GM21515 (cell line): ENCODE measurements at regions not wholly inside any gene's neighbourhood (a gene's known extent, or its start where the extent isn't known, plus 50 kb on each side); places are given as distances from the start of the nearest gene placed in this dataset.

ENCODE experiments used
- ATAC-seq: cut with Tn5 transposase; IDR thresholded peaks from one replicate; pipeline ENCODE4 v1.9.1; 2021; ENCODE audit not compliant: unreplicated experiment

DNA sequence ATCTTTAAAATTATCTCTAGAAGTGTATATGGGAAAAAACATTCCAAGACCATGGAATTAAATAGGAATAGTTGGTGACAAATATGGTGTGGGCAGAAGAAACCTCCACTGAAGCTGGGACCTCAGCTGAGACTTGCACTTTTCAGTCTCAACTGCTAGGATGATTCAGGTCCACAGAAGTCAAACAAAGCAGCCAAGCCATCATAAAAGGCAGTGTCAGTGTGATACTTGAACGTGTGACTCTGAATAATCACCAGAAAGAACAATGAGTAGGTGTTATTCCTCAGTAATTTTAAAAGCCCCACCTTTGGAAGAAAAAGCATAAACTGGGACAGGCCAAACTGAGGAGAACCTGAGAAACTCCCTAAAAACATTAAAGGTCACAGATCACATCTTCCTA is 90.7 kb downstream of the ZNF281 start:
- ATAC-seq: no peak

DNA sequence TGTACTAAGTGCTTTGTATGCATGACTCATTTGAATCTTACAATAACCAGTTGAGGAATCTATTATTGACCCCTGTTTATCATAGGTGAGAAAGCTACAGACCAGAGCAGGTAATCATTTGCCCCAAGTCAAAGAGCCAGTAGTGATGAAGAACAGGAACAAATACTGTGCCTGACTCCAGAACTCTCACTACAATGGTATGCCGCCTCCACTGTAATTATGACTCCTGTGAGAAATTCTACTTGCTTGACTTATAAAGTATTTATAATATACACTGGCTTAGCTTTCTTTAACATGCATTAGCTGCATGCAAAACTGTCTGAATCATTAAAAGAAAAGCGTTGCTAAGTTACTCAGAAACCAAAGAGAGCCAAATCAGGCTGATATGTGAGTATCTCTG is 92.6 kb downstream of the ZNF281 start:
- no peak for ATAC-seq

- ATAC-seq: no peak
These were observed 93.6 kb downstream of the ZNF281 start for GRCh38 chr1:200316148-200316803.

- ATAC-seq: no peak
These were observed 95.6 kb downstream of the ZNF281 start for GRCh38 chr1:200314085-200314750.

DNA sequence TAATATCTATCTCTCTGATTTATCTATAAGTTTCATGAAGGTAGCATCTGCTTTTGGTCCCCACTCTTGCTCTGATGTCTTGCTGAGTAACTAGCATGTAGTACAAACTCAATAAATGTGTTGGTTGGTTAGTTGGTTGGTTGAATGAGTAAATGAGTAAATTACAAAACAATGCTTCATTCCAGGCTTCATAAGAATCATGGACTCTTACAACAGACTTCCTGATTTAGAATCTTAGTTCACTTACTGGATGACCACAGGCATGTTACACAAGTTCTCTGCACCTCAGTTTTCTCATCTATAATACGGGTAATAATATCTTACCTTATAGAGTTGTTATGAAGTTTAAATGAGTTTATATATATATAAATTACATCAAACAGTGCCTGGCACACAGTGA is 98.6 kb downstream of the ZNF281 start:
- no peak for ATAC-seq

DNA sequence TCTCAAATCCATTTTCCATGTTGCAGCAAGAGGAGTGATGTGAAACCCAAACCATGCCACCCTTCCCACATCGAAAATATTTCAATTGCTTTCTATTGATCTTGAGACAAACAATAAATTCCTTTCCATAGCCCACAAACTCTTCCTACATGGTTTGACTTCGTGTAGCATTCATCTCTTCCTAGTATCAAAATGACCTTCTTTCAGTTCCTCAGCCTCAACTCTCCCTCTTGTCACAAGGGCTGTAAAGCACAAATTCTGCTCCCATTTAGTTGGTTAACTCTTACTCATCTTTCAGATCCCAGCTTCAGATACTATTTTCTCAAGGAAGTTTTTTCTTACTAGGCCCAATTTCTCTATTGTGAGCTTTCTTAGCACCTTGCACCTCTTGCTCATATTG is 99.0 kb downstream of the ZNF281 start:
- no peak for ATAC-seq

GRCh38 chr1:200307755-200308066 is 102.1 kb downstream of the ZNF281 start:
- ATAC-seq: no peak

GRCh38 chr1:200306944-200307754 is 102.7 kb downstream of the ZNF281 start:
- peak; percentile 51 for ATAC-seq

DNA sequence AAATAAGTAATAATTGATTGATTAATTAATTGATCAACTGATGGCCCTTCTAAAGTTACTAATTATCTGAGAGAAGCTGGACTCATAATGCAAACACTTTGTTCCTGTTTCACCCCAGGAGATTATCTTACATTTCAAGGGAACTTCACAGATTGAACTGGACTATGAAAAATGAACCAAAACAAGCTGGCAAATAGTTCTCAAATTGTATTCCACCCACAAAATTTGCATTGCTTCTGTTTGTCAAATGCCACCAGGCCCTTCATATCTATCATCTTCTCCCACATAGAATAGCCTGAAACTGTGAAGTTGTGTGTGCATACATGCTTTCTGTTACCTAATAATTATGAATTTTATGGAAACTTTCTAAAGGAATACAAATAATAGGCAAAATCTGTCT is 104.0 kb downstream of the ZNF281 start:
- ATAC-seq: no peak

- ATAC-seq: no peak
These were observed 105.7 kb downstream of the ZNF281 start for GRCh38 chr1:200304171-200304570.

DNA sequence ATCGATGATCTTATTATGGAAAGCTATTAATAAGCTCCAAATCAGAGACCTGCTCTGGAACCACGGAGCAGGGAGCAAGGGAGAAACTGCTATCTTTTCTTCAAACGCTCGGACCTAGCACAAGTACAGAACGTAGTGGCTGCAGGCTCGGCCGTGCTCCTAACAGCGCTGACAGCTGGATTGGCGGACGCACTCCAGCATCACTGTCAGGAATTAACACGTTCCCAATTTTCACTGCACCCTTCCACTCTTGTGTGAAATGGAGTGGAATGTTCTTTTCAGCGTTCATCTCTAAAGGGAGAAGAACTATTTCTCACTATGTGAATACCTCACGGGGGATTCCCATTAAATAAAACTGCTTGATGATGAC is 106.9 kb downstream of the ZNF281 start:
- ATAC-seq: no peak

DNA sequence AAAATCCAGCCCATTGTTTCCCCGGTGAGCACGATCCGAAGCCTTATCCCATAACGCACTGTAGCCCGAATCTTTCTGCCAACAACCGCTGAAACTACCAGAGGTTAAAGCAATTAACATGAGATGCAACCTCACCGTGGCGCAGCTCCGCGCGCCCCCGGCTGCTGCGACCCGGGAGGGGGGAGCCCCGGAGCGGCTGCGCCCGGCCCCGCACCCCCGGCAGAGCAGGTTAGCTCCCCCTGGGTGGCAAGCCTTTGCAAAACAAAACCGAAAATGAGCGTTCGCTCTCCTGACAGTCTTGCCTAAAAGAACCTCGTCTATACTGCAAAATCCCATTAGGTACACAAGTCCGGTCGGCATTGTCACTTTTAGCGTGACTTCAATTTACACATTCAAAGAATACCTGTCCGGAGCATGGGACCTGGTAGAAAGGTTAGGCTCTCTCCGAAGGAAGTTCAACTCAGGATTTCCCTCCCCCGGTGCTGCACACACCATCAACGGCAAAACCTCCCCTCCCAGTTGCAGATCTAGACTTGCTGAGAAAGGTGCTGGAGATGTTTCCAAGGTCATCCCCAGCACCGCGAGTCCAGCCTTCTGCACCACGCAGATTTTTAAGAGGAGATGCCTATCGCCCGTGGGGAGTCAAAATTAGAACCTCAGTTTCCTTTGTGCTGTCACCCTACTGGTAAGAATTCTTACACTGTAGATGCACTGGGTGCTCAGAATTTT is 107.5 kb downstream of the ZNF281 start:
- ATAC-seq: peak; percentile 70

DNA sequence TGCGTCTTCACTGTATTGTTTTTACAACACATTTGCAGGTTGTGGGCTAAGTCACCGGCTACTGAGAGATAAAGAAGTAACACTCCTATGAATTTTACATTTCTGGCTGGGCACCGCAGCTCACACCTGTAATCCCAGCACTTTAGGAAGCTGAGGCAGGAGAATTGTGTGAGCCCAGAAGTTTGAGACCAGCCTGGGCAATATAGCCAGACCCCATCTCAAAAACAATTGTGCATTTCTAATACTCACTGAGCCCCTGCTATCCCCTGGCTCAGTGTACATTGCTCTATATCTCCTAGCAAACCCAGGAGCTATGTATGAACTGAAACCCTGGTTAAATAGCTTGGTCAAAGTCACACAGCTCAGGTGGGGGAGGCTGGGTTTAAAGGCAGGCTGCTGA is 108.7 kb downstream of the ZNF281 start:
- no peak for ATAC-seq

DNA sequence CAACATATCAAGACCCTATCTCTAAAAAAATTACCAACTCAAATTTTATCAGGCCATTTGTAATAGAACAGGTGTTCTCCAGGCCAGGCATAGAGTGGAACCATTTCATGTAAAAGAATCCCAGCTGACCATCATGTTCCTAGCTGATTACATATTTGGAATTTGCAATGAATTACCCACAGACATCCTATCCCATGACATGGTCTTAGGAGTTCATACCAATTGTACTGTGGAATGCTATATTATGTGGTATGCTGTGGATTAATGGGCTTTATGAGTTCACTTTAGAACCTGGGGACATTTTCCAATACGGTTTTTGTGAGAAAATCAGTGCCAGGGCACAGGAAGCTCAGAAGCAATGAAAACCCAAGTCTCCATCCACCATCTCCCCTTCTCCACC is 110.3 kb downstream of the ZNF281 start:
- ATAC-seq: no peak

DNA sequence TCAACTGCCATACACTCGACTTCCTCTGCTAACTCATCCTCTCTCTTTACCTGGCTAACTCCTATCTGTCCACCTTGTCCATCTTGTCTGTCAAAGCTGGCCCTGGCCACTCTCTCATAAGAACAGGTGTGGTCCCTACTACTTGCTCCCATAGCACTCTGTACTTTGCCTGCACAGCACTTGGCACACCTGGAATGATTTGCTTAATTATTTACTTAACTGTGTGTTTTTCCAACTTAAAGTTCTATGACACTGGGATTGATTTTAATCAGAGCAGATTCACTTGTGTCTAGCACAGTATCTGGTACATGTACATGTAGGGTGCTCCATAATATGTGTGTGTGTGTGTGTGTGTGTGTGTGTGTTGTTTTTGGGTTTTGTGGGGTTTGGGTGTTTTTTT is 111.6 kb downstream of the ZNF281 start:
- ATAC-seq: no peak

DNA sequence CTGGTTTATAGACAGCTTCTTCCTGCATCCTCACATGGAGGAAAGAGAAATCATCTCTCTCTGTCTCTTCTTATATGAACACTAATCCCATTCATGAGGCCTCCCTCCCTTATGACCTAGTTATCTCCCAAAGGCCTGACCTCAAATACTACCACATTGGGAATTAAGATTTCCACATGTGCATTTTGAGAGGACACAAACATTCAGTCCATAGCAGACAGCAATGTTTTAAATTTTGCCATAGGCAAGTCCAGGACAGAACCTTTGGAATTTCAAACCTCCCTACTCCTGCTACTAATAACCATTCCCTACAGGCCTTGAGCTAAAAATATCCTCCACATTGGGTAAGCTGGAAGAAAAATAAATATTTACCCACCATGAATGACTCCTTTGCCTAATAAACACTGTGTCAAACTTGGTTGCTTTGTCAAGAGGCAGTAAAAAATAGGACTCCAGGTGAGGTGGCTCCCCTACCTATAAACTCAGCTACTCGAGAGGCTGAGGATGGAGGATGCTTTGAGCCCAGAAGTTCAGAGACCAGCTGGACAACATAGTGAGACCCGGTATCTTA is 113.7 kb downstream of the ZNF281 start:
- no peak for ATAC-seq

DNA sequence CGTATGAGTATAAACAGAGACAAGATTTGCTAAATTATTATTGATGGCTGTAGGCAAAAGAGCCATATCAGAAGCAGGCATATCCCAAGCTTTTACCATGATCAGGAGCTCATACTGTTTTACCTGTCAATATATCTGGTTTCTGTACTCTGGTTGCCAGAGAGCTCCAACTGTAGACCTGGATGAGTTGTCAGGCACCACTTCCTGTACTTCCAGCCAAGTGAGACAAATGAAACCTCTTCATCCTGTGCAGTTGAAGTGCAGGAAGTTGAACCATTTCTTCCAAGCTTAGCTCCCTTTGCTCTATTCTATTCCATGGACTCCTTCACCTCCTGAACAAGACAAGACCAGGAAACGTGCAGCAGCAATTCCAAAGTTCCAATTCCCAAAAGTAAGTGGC is 115.6 kb downstream of the ZNF281 start:
- ATAC-seq: no peak

- ATAC-seq: no peak
These were observed 117.1 kb downstream of the ZNF281 start for GRCh38 chr1:200292699-200293098.

- no peak for ATAC-seq
These were observed 118.7 kb downstream of the ZNF281 start for GRCh38 chr1:200291106-200291505.

- no peak for ATAC-seq
These were observed 119.7 kb downstream of the ZNF281 start for GRCh38 chr1:200290010-200290685.

DNA sequence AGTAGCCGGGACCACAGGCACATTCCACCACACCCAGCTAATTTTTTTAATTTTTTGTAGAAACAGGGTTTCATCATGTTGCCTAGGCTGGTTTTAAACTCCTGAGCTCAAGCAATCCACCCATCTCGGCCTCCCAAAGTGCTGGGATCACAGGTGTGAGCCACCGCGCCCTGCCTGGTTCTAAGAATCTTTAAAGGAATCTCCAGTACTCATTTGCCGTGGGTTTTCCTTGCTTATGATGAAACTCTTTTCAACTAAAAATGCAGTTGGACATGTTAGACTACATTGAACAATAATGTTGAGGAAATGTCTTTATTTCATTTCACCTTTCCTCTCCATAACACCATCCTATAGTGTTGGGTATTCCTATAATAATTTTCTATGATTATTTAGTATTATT is 121.6 kb downstream of the ZNF281 start:
- ATAC-seq: no peak
